Left ventricle myocardium inferior (tissue), 1 donor: ENCODE measurements at regions not wholly inside any gene's neighbourhood (a gene's known extent, or its start where the extent isn't known, plus 50 kb on each side); places are given as distances from the start of the nearest gene placed in this dataset.

Source experiments
- DNase-seq: peaks from one replicate; pipeline ENCODE4 v3.0.0-alpha.2; 2020
- H3K27ac ChIP-seq: fragments of 200-600 bp; replicated peaks from 2 replicates; pipeline ENCODE4 v1.8.0; 2021
- H3K27me3 ChIP-seq: fragments of 200-600 bp; 2 replicates; pipeline ENCODE4 v1.8.0; 2021; ENCODE audit warnings: low read depth
- H3K36me3 ChIP-seq: fragments of 200-600 bp; 2 replicates; pipeline ENCODE4 v1.8.0; 2021
- H3K4me1 ChIP-seq: fragments of 200-600 bp; 2 replicates; pipeline ENCODE4 v1.8.0; 2021
- H3K4me3 ChIP-seq: fragments of 200-600 bp; 2 replicates; pipeline ENCODE4 v1.8.0; 2021; ENCODE audit warnings: mild to moderate bottlenecking, moderate library complexity
- H3K9me3 ChIP-seq: fragments of 200-600 bp; replicated peaks from 2 replicates; pipeline ENCODE4 v1.8.0; 2021
- CTCF ChIP-seq: fragments of 200-600 bp; IDR thresholded peaks from 2 replicates; pipeline ENCODE4 v1.8.0; 2021; ENCODE audit warnings: antibody characterized with exemption, mild to moderate bottlenecking, borderline replicate concordance
- intact Hi-C: fragments of 100-400 bp; cut with micrococcal nuclease; formaldehyde crosslinking; loops from one replicate; pipeline ENCODE4 v1.11.0; 2022
- donor health status: DM: no; HTN: yes; CAD: no; lungs with severe emphysema.

- intact Hi-C loops, result no loop called here
- peaks cover 95% of the 10 kb centered on the region for H3K27me3 ChIP-seq
- no peaks in the 10 kb centered on the region for H3K36me3 ChIP-seq
- no peak for TF ChIP-seq CTCF
- no peak overlapping the region for H3K27ac ChIP-seq
- no peaks in the 10 kb centered on the region for H3K4me1 ChIP-seq
- DNase-seq, result no peak
- no peak overlapping the region for H3K4me3 ChIP-seq
- H3K9me3 ChIP-seq, result no peaks in the 10 kb centered on the region
Measured at GRCh38 chr17:33459078-33459940, 166.2 kb upstream of the ASIC2 start.

- TF ChIP-seq CTCF, result no peak
- Histone ChIP-seq H3K4me1 (no peaks in the 10 kb centered on the region), H3K27me3 (peaks cover 79% of the 10 kb centered on the region), H3K9me3 (no peaks in the 10 kb centered on the region), H3K27ac (no peak overlapping the region), H3K36me3 (no peaks in the 10 kb centered on the region), H3K4me3 (no peak overlapping the region)
- intact Hi-C loops, result no loop called here
- DNase-seq, result no peak
Measured at GRCh38 chr17:33460781-33461450, 167.8 kb upstream of the ASIC2 start.

- no peak for DNase-seq
- Histone ChIP-seq H3K4me3 (no peak overlapping the region), H3K27me3 (peaks cover 51% of the 10 kb centered on the region), H3K36me3 (no peaks in the 10 kb centered on the region), H3K27ac (no peak overlapping the region), H3K4me1 (no peaks in the 10 kb centered on the region), H3K9me3 (peaks cover 5% of the 10 kb centered on the region)
- intact Hi-C loops, result no loop called here
- no peak for TF ChIP-seq CTCF
Measured at GRCh38 chr17:33463887-33464286, 170.8 kb upstream of the ASIC2 start.

GRCh38 chr17:33464669-33465280 lies 171.7 kb upstream of the ASIC2 start:
- intact Hi-C loops, result no loop called here
- no peak overlapping the region for H3K4me3 ChIP-seq
- TF ChIP-seq CTCF, result no peak
- no peak for DNase-seq
- H3K4me1 ChIP-seq, result no peaks in the 10 kb centered on the region
- H3K27ac ChIP-seq, result no peak overlapping the region
- no peaks in the 10 kb centered on the region for H3K36me3 ChIP-seq
- peaks cover 42% of the 10 kb centered on the region for H3K27me3 ChIP-seq
- peaks cover 5% of the 10 kb centered on the region for H3K9me3 ChIP-seq

- intact Hi-C loops, result no loop called here
- Histone ChIP-seq H3K27me3 (peaks cover 14% of the 10 kb centered on the region), H3K4me3 (no peak overlapping the region), H3K36me3 (no peaks in the 10 kb centered on the region), H3K27ac (no peak overlapping the region), H3K4me1 (no peaks in the 10 kb centered on the region), H3K9me3 (peaks cover 5% of the 10 kb centered on the region)
- no peak for TF ChIP-seq CTCF
- no peak for DNase-seq
Measured at GRCh38 chr17:33469421-33469820, 176.3 kb upstream of the ASIC2 start.
